K562 (cell line): ENCODE measurements at regions not wholly inside any gene's neighbourhood (a gene's known extent, or its start where the extent isn't known, plus 50 kb on each side); places are given as distances from the start of the nearest gene placed in this dataset.
A peak's percentile ranks its signal among the peaks of the same experiment; 100 is the strongest.

Experiments used
- ADNP ChIP-seq: fragments of 200-800 bp; sonication (Bioruptor generic); IDR thresholded peaks from 2 replicates; pipeline ENCODE4 v1.6.1; 2016; ENCODE audit warnings: missing genetic modification characterization, missing compliant biosample characterization
- BACH1 ChIP-seq: fragments of 200-800 bp; sonication (Bioruptor generic); IDR thresholded peaks from 2 replicates; pipeline ENCODE4 v1.6.1; 2016; ENCODE audit warnings: missing genetic modification characterization, missing compliant biosample characterization
- C11orf30 ChIP-seq: fragments of 450-650 bp; IDR thresholded peaks from 2 replicates; pipeline ENCODE4 v1.6.1; 2016; ENCODE audit warnings: low read depth, mild to moderate bottlenecking
- DPF2 ChIP-seq: fragments of 450-650 bp; IDR thresholded peaks from 2 replicates; pipeline ENCODE4 v1.6.1; 2016
- FOXK1 ChIP-seq: sonication (generic); formaldehyde crosslinking; IDR thresholded peaks from 2 replicates; pipeline ENCODE4 v1.8.0; 2022; ENCODE audit warnings: missing genetic modification reagents, mild to moderate bottlenecking, borderline replicate concordance
- FOXM1 ChIP-seq, 2 experiments: fragments of 450-650 bp in 1 of 2; sonication (generic) in 1 of 2; formaldehyde crosslinking in 1 of 2; IDR thresholded peaks; 2 replicates each; pipeline versions ENCODE4 v1.6.1 to v1.9.0; 2017 to 2022; ENCODE audit warnings: low read depth in 2 of 2, mild to moderate bottlenecking in 2 of 2, missing genetic modification reagents in 1 of 2, moderate library complexity in 1 of 2
- HNRNPH1 ChIP-seq: fragments of 200-400 bp; formaldehyde crosslinking; optimal IDR thresholded peaks from 2 replicates; pipeline ENCODE3; 2017; ENCODE audit warnings: low read depth, mild to moderate bottlenecking, low read length, moderate library complexity
- KDM4B ChIP-seq, 2 experiments: fragments of 450-650 bp in 1 of 2; sonication (generic) in 1 of 2; IDR thresholded peaks; 2 replicates each; pipeline ENCODE4 v1.6.1; 2016 to 2017; ENCODE audit warnings: borderline replicate concordance in 2 of 2, antibody characterized with exemption in 1 of 2, low read depth in 1 of 2, mild to moderate bottlenecking in 1 of 2
- KLF13 ChIP-seq: fragments of 450-650 bp; IDR thresholded peaks from 2 replicates; pipeline ENCODE4 v1.6.1; 2016; ENCODE audit warnings: missing genetic modification characterization, low read depth, mild to moderate bottlenecking, missing compliant biosample characterization, moderate library complexity, borderline replicate concordance
- MAFF ChIP-seq: IDR thresholded peaks from 2 replicates; pipeline ENCODE4 v1.6.1; 2012; ENCODE audit warnings: low read length, improper control_type of control experiment
- MAFG ChIP-seq: fragments of 450-650 bp; conservative IDR thresholded peaks from 2 replicates; pipeline ENCODE4 v1.6.1; 2016; ENCODE audit warnings: missing genetic modification characterization, missing compliant biosample characterization
- MAFK ChIP-seq: IDR thresholded peaks from 2 replicates; pipeline ENCODE4 v1.6.1; 2011; ENCODE audit warnings: low read length, improper control_type of control experiment
- MEF2D ChIP-seq: conservative IDR thresholded peaks from 2 replicates; pipeline ENCODE4 v1.6.1; 2016; ENCODE audit warnings: low read depth, missing genetic modification characterization, missing compliant biosample characterization
- NFE2L1 ChIP-seq: fragments of 450-650 bp; IDR thresholded peaks from 2 replicates; pipeline ENCODE4 v1.6.1; 2016; ENCODE audit warnings: missing genetic modification characterization, low read depth, mild to moderate bottlenecking, missing compliant biosample characterization, moderate library complexity, borderline replicate concordance
- NRF1 ChIP-seq, 2 experiments: fragments of 450-650 bp; IDR thresholded peaks in 1 of 2; conservative IDR thresholded peaks in 1 of 2; 2 replicates each; pipeline ENCODE4 v1.6.1; 2014; ENCODE audit warnings: mild to moderate bottlenecking in 2 of 2
- PRPF4 ChIP-seq: fragments of 200-400 bp; formaldehyde crosslinking; IDR thresholded peaks from one replicate; pipeline ENCODE4 v1.6.1; 2017; ENCODE audit warnings: low read length, low read depth, mild to moderate bottlenecking; ENCODE audit not compliant: insufficient read depth, poor library complexity, severe bottlenecking
- SMAD1 ChIP-seq: fragments of 150-350 bp; IDR thresholded peaks from 2 replicates; pipeline ENCODE4 v1.6.1; 2014; ENCODE audit warnings: low read length, low read depth; ENCODE audit not compliant: partially characterized antibody
- SMARCA4 ChIP-seq: fragments of 450-650 bp; IDR thresholded peaks from 2 replicates; pipeline ENCODE4 v1.6.1; 2016
- ZNF133 ChIP-seq: fragments of 250-450 bp; sonication (Bioruptor Pico); IDR thresholded peaks from 2 replicates; pipeline ENCODE4 v1.4.0; 2020; ENCODE audit warnings: mild to moderate bottlenecking
- ZNF316 ChIP-seq: fragments of 450-650 bp; IDR thresholded peaks from 2 replicates; pipeline ENCODE4 v1.6.1; 2016
- TF ChIP-seq, protein P1 (sequence below), 2 experiments: fragments of 450-650 bp; IDR thresholded peaks; 2 replicates each; pipeline ENCODE4 v1.6.1; 2016
- TF ChIP-seq, protein P2 (sequence below): fragments of 450-650 bp; IDR thresholded peaks from 2 replicates; pipeline ENCODE4 v1.6.1; 2016; ENCODE audit warnings: antibody characterized with exemption

DNA sequence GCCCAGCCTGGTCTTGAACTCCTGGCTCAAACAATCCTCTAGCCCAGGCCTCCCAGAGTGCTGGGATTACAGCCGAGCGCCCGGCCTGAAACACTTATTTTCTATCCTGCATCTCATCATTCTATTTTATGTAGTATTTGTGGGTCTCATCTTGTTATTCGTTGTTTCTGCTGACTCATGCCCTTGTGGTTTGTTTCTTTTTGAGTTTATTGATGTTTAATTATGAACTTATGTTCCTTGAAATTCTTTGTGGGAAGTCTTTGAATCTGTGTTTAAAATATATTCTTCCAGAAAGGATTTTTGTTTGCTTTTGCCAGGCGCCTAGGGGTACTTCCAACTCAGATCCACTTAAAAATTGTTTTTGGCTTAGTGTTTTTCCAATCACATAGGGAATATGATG lies 78.3 kb upstream of the C15orf39 start (continued):
- TF ChIP-seq FOXM1 (IDR thresholded peaks at IDR 0.05; ENCODE audit: low read depth) (peak; percentile 55), FOXM1 (CRISPR knock-in tag; IDR thresholded peaks at IDR 0.05; ENCODE audit: low read depth) (no peak), SMARCA4 (peak; percentile 56; the same call in 1 of the 2 replicates), MAFK (peak; percentile 93), SMAD1 (no peak), DPF2 (peak; percentile 61; the same call in 1 of the 2 replicates), ZNF133 (CRISPR knock-in tag) (no peak), C11orf30 (peak; percentile 98), HNRNPH1 (no peak), FOXK1 (CRISPR knock-in tag) (no peak), MAFF (peak; percentile 96), ADNP (tag) (0 out of 2 replicates have a peak, but pooled peaks have one; percentile 28), BACH1 (peak; percentile 70), NRF1 (conservative IDR thresholded peaks at IDR 0.05 in 1 of 2, IDR thresholded peaks at IDR 0.05 in 1 of 2) (no peak), MEF2D (0 out of 2 replicates have a peak, but pooled peaks have one; percentile 25), KLF13 (no peak), KDM4B (IDR thresholded peaks at IDR 0.05; ENCODE audit: borderline replicate concordance in 2 of 2, low read depth in 1 of 2) (no peak), MAFG (peak; percentile 98), PRPF4 (no peak), ZNF316 (peak; percentile 99), NFE2L1 (peak; percentile 93)
- TF ChIP-seq, protein P1, sequence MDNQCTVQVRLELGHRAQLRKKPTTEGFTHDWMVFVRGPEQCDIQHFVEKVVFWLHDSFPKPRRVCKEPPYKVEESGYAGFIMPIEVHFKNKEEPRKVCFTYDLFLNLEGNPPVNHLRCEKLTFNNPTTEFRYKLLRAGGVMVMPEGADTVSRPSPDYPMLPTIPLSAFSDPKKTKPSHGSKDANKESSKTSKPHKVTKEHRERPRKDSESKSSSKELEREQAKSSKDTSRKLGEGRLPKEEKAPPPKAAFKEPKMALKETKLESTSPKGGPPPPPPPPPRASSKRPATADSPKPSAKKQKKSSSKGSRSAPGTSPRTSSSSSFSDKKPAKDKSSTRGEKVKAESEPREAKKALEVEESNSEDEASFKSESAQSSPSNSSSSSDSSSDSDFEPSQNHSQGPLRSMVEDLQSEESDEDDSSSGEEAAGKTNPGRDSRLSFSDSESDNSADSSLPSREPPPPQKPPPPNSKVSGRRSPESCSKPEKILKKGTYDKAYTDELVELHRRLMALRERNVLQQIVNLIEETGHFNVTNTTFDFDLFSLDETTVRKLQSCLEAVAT (IDR thresholded peaks at IDR 0.05): peak in 1 of 2 experiments; percentile 53; a peak in 1 of 4 replicates
- TF ChIP-seq, protein P2, sequence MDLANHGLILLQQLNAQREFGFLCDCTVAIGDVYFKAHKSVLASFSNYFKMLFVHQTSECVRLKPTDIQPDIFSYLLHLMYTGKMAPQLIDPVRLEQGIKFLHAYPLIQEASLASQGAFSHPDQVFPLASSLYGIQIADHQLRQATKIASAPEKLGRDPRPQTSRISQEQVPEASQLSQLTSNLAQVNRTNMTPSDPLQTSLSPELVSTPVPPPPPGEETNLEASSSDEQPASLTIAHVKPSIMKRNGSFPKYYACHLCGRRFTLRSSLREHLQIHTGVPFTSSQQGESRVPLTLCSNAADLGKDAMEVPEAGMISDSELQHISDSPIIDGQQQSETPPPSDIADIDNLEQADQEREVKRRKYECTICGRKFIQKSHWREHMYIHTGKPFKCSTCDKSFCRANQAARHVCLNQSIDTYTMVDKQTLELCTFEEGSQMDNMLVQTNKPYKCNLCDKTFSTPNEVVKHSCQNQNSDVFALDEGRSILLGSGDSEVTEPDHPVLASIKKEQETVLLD: no peak
